ENCODE measurements at regions not wholly inside any gene's neighbourhood (a gene's known extent, or its start where the extent isn't known, plus 50 kb on each side); places are given as distances from the start of the nearest gene placed in this dataset.

- TF ChIP-seq, protein P1, sequence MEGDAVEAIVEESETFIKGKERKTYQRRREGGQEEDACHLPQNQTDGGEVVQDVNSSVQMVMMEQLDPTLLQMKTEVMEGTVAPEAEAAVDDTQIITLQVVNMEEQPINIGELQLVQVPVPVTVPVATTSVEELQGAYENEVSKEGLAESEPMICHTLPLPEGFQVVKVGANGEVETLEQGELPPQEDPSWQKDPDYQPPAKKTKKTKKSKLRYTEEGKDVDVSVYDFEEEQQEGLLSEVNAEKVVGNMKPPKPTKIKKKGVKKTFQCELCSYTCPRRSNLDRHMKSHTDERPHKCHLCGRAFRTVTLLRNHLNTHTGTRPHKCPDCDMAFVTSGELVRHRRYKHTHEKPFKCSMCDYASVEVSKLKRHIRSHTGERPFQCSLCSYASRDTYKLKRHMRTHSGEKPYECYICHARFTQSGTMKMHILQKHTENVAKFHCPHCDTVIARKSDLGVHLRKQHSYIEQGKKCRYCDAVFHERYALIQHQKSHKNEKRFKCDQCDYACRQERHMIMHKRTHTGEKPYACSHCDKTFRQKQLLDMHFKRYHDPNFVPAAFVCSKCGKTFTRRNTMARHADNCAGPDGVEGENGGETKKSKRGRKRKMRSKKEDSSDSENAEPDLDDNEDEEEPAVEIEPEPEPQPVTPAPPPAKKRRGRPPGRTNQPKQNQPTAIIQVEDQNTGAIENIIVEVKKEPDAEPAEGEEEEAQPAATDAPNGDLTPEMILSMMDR (IDR thresholded peaks at IDR 0.05 in 4 of 5, conservative IDR thresholded peaks at IDR 0.05 in 1 of 5) = no peak
- TF ChIP-seq POLR2A (IDR thresholded peaks at IDR 0.05) = no peak
- no peak overlapping the region for H3K27ac ChIP-seq
- DNase-seq (no peak), ATAC-seq (no peak)
- no peaks in the 10 kb centered on the region for H3K4me1 ChIP-seq
- intact Hi-C loops (cut with DNase I; ENCODE audit: low total_unique reads) = no loop called here
- H3K4me3 ChIP-seq = no peak overlapping the region
- H3K27me3 ChIP-seq = no peaks in the 10 kb centered on the region
- no peaks in the 10 kb centered on the region for H3K36me3 ChIP-seq
- in situ Hi-C loops (cut with MboI; ENCODE audit: low sequenced_read_pairs in 4 of 4) = no loop called here
- H3K9me3 ChIP-seq = no peaks in the 10 kb centered on the region
Observed at GRCh38 chr3:117074826-117075225, 365.2 kb downstream of the TUSC7 start.

DNA sequence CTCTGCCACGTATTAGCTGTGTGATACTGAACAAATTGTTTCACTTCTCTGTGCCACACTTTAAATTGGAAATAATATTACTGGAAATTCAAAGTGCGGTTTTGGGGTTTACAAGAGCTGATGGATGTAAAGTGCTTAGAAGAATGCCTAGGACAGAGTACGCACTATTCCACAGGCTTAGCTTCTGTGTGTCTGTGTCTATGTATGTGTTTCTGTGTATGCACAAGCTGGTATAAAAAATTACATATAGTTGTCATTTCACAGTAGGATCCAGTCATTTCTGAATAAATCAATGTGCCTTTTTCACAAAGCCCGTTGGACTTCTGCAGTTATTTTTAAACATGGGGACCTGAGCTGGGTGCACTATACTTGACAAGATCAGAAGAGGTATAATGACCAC, 370.4 kb downstream of the TUSC7 start:
- Histone ChIP-seq H3K27ac (no peak overlapping the region), H3K9me3 (no peaks in the 10 kb centered on the region), H3K27me3 (no peaks in the 10 kb centered on the region), H3K4me3 (no peak overlapping the region), H3K36me3 (no peaks in the 10 kb centered on the region), H3K4me1 (no peaks in the 10 kb centered on the region)
- in situ Hi-C loops (cut with MboI; ENCODE audit: low sequenced_read_pairs in 4 of 4) = no loop called here
- TF ChIP-seq POLR2A (IDR thresholded peaks at IDR 0.05) = no peak
- TF ChIP-seq, protein P1 (IDR thresholded peaks at IDR 0.05 in 4 of 5, conservative IDR thresholded peaks at IDR 0.05 in 1 of 5) = no peak
- intact Hi-C loops (cut with DNase I; ENCODE audit: low total_unique reads) = no loop called here
- ATAC-seq (no peak), DNase-seq (no peak)

- DNase-seq = no peak
- Histone ChIP-seq H3K9me3 (no peaks in the 10 kb centered on the region), H3K4me1 (no peaks in the 10 kb centered on the region), H3K27ac (no peak overlapping the region), H3K36me3 (no peaks in the 10 kb centered on the region), H3K4me3 (no peak overlapping the region), H3K27me3 (no peaks in the 10 kb centered on the region)
- ATAC-seq = no peak
- intact Hi-C loops (cut with DNase I; ENCODE audit: low total_unique reads) (no loop called here), in situ Hi-C loops (cut with MboI; ENCODE audit: low sequenced_read_pairs in 4 of 4) (no loop called here)
- no peak for TF ChIP-seq POLR2A (IDR thresholded peaks at IDR 0.05)
- TF ChIP-seq, protein P1 (IDR thresholded peaks at IDR 0.05 in 4 of 5, conservative IDR thresholded peaks at IDR 0.05 in 1 of 5) = no peak
Observed at GRCh38 chr3:117080872-117081271, 371.3 kb downstream of the TUSC7 start.

- Histone ChIP-seq H3K4me1 (no peaks in the 10 kb centered on the region), H3K27ac (no peak overlapping the region), H3K4me3 (no peak overlapping the region), H3K36me3 (no peaks in the 10 kb centered on the region), H3K27me3 (no peaks in the 10 kb centered on the region), H3K9me3 (no peaks in the 10 kb centered on the region)
- intact Hi-C loops (cut with DNase I; ENCODE audit: low total_unique reads) = no loop called here
- DNase-seq (no peak), ATAC-seq (no peak)
- in situ Hi-C loops (cut with MboI; ENCODE audit: low sequenced_read_pairs in 4 of 4) = no loop called here
- TF ChIP-seq POLR2A (IDR thresholded peaks at IDR 0.05) = no peak
- TF ChIP-seq, protein P1 (IDR thresholded peaks at IDR 0.05 in 4 of 5, conservative IDR thresholded peaks at IDR 0.05 in 1 of 5) = no peak
Observed at GRCh38 chr3:117084277-117084676, 374.7 kb downstream of the TUSC7 start.

GRCh38 chr3:117084739-117085270, 375.2 kb downstream of the TUSC7 start:
- DNase-seq = no peak

More at GRCh38 chr3:117084739-117085270, 375.2 kb downstream of the TUSC7 start:
- intact Hi-C loops (cut with DNase I; ENCODE audit: low total_unique reads) (no loop called here), in situ Hi-C loops (cut with MboI; ENCODE audit: low sequenced_read_pairs in 4 of 4) (no loop called here)
- H3K4me1 ChIP-seq = no peaks in the 10 kb centered on the region
- no peak overlapping the region for H3K27ac ChIP-seq
- no peaks in the 10 kb centered on the region for H3K27me3 ChIP-seq
- no peaks in the 10 kb centered on the region for H3K9me3 ChIP-seq
- TF ChIP-seq, protein P1 (IDR thresholded peaks at IDR 0.05 in 4 of 5, conservative IDR thresholded peaks at IDR 0.05 in 1 of 5) = no peak
- no peak for ATAC-seq
- H3K36me3 ChIP-seq = no peaks in the 10 kb centered on the region
- no peak overlapping the region for H3K4me3 ChIP-seq

Measured in gastrocnemius medialis (tissue), 4 donors.